ENCODE measurements at regions not wholly inside any gene's neighbourhood (a gene's known extent, or its start where the extent isn't known, plus 50 kb on each side); places are given as distances from the start of the nearest gene placed in this dataset.

DNA sequence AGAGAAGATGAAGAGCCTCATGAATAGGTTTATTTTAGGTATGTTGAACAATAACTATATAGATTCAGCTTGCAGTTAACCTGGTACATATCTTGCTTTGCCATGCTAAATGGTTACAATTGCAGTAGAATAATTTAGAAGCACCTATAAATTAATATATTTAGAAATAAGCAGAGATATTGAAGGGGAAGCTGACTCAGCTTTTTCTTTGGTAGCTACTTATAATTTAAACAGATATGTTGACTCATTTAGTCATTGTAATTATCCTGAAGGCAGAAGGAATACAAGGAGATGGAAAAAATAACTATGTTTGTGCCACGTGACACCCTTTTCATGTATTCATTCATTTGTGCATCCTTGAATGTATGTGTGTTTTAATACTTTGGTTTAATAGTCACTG, 755.5 kb downstream of the SUCLG1 start:
- no peak overlapping the region for H3K27ac ChIP-seq (ENCODE audit: insufficient read depth, low read length)
- no peaks in the 10 kb centered on the region for H3K79me2 ChIP-seq (ENCODE audit: control insufficient read depth, insufficient read depth, low read length)
- H3K4me1 ChIP-seq (ENCODE audit: control insufficient read depth, extremely low read depth, insufficient read depth, low read length), result no peaks in the 10 kb centered on the region
- DNase-seq (ENCODE audit: low read depth in 2 of 2), result no peak
- no peak overlapping the region for H3K4me3 ChIP-seq (replicated peaks in 1 of 4; ENCODE audit: control extremely low read depth in 1 of 4, insufficient read depth in 1 of 4, low read depth in 3 of 4, low read length in 4 of 4)
- H3K9ac ChIP-seq (ENCODE audit: insufficient read depth, low read length), result no peak overlapping the region
- no peaks in the 10 kb centered on the region for H4K20me1 ChIP-seq (ENCODE audit: control insufficient read depth, extremely low read depth, insufficient read depth, low read length)
- H2AFZ ChIP-seq (ENCODE audit: low read length), result no peak overlapping the region
- H3K27me3 ChIP-seq (ENCODE audit: control insufficient read depth, insufficient read depth, low read length), result no peaks in the 10 kb centered on the region
- no peaks in the 10 kb centered on the region for H3K9me3 ChIP-seq (ENCODE audit: control insufficient read depth, insufficient read depth, low read depth, low read length)
- H3K4me2 ChIP-seq (ENCODE audit: extremely low read depth, insufficient read depth, low read length), result no peak overlapping the region
- no peaks in the 10 kb centered on the region for H3K36me3 ChIP-seq (ENCODE audit: control insufficient read depth, insufficient read depth, low read length)
- no peak for TF ChIP-seq EZH2 (IDR thresholded peaks at IDR 0.05; ENCODE audit: low read length, missing control alignments)
- TF ChIP-seq CTCF (conservative IDR thresholded peaks at IDR 0.05 in 1 of 2, IDR thresholded peaks at IDR 0.05 in 1 of 2; ENCODE audit: low read depth in 1 of 2, low read length in 2 of 2), result no peak

GRCh38 chr2:83696838-83697237, 762.2 kb downstream of the SUCLG1 start:
- Histone ChIP-seq H3K9ac (ENCODE audit: insufficient read depth, low read length) (no peak overlapping the region), H2AFZ (ENCODE audit: low read length) (no peak overlapping the region), H4K20me1 (ENCODE audit: control insufficient read depth, extremely low read depth, insufficient read depth, low read length) (no peaks in the 10 kb centered on the region), H3K4me3 (replicated peaks in 1 of 4; ENCODE audit: control extremely low read depth in 1 of 4, insufficient read depth in 1 of 4, low read depth in 3 of 4, low read length in 4 of 4) (no peak overlapping the region), H3K27ac (ENCODE audit: insufficient read depth, low read length) (no peak overlapping the region), H3K27me3 (ENCODE audit: control insufficient read depth, insufficient read depth, low read length) (no peaks in the 10 kb centered on the region), H3K4me1 (ENCODE audit: control insufficient read depth, extremely low read depth, insufficient read depth, low read length) (no peaks in the 10 kb centered on the region), H3K9me3 (ENCODE audit: control insufficient read depth, insufficient read depth, low read depth, low read length) (no peaks in the 10 kb centered on the region), H3K79me2 (ENCODE audit: control insufficient read depth, insufficient read depth, low read length) (no peaks in the 10 kb centered on the region), H3K4me2 (ENCODE audit: extremely low read depth, insufficient read depth, low read length) (no peak overlapping the region), H3K36me3 (ENCODE audit: control insufficient read depth, insufficient read depth, low read length) (no peaks in the 10 kb centered on the region)
- no peak for TF ChIP-seq CTCF (conservative IDR thresholded peaks at IDR 0.05 in 1 of 2, IDR thresholded peaks at IDR 0.05 in 1 of 2; ENCODE audit: low read depth in 1 of 2, low read length in 2 of 2)
- no peak for TF ChIP-seq EZH2 (IDR thresholded peaks at IDR 0.05; ENCODE audit: low read length, missing control alignments)
- no peak for DNase-seq (ENCODE audit: low read depth in 2 of 2)

GRCh38 chr2:83695530-83695929, 763.5 kb downstream of the SUCLG1 start:
- Histone ChIP-seq H2AFZ (ENCODE audit: low read length) (no peak overlapping the region), H3K4me3 (replicated peaks in 1 of 4; ENCODE audit: control extremely low read depth in 1 of 4, insufficient read depth in 1 of 4, low read depth in 3 of 4, low read length in 4 of 4) (no peak overlapping the region), H3K4me1 (ENCODE audit: control insufficient read depth, extremely low read depth, insufficient read depth, low read length) (no peaks in the 10 kb centered on the region), H3K27ac (ENCODE audit: insufficient read depth, low read length) (no peak overlapping the region), H3K9ac (ENCODE audit: insufficient read depth, low read length) (no peak overlapping the region), H3K79me2 (ENCODE audit: control insufficient read depth, insufficient read depth, low read length) (no peaks in the 10 kb centered on the region), H3K27me3 (ENCODE audit: control insufficient read depth, insufficient read depth, low read length) (no peaks in the 10 kb centered on the region), H3K9me3 (ENCODE audit: control insufficient read depth, insufficient read depth, low read depth, low read length) (no peaks in the 10 kb centered on the region), H4K20me1 (ENCODE audit: control insufficient read depth, extremely low read depth, insufficient read depth, low read length) (no peaks in the 10 kb centered on the region), H3K36me3 (ENCODE audit: control insufficient read depth, insufficient read depth, low read length) (no peaks in the 10 kb centered on the region), H3K4me2 (ENCODE audit: extremely low read depth, insufficient read depth, low read length) (no peak overlapping the region)
- no peak for DNase-seq (ENCODE audit: low read depth in 2 of 2)
- TF ChIP-seq CTCF (conservative IDR thresholded peaks at IDR 0.05 in 1 of 2, IDR thresholded peaks at IDR 0.05 in 1 of 2; ENCODE audit: low read depth in 1 of 2, low read length in 2 of 2), result no peak
- no peak for TF ChIP-seq EZH2 (IDR thresholded peaks at IDR 0.05; ENCODE audit: low read length, missing control alignments)

All from fibroblast of lung (primary cell).